Suprapubic skin (tissue), 4 donors: ENCODE measurements at regions not wholly inside any gene's neighbourhood (a gene's known extent, or its start where the extent isn't known, plus 50 kb on each side); places are given as distances from the start of the nearest gene placed in this dataset.

Source experiments
- EP300 ChIP-seq: sonication (generic); formaldehyde crosslinking; IDR thresholded peaks from one replicate; pipeline ENCODE4 v1.6.1; 2017; ENCODE audit warnings: antibody characterized with exemption
- POLR2A ChIP-seq, 2 donors: fragments of 450-650 bp; IDR thresholded peaks; one replicate each; pipeline ENCODE4 v1.6.1; 2017; ENCODE audit warnings: antibody characterized with exemption in 2 of 2, mild to moderate bottlenecking in 2 of 2, moderate library complexity in 2 of 2
- POLR2AphosphoS5 ChIP-seq, 3 donors: sonication (generic); formaldehyde crosslinking; IDR thresholded peaks; one replicate each; pipeline ENCODE4 v1.6.1; 2017; ENCODE audit warnings: antibody characterized with exemption in 3 of 3
- TF ChIP-seq, protein P1 (sequence below), 2 donors: fragments of 200-600 bp in 1 of 2; fragments of 450-650 bp in 1 of 2; sonication (generic) in 1 of 2; IDR thresholded peaks; one replicate each; pipeline ENCODE4 v1.5.1; 2016 to 2019; ENCODE audit warnings: antibody characterized with exemption in 2 of 2, mild to moderate bottlenecking in 1 of 2, moderate library complexity in 1 of 2

DNA sequence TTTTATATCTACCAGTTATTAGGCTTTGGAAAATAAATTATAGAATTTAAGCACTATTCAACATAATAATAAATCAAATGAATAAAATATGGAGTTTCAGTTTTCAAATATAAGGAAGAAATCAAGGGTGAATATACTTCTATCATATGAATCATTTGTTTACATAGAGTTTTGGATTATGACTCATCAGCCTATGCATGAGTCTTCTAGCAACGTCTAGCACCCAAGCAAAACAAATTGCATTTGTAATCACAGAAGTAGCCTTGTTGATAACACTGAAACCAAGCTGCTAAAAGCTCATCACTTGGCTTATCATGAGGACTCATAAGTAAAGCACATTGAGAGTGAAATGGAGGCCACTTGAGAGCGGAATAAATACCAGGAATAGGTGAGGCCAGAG, 434.6 kb downstream of the PCDH11X start:
- TF ChIP-seq, protein P1, sequence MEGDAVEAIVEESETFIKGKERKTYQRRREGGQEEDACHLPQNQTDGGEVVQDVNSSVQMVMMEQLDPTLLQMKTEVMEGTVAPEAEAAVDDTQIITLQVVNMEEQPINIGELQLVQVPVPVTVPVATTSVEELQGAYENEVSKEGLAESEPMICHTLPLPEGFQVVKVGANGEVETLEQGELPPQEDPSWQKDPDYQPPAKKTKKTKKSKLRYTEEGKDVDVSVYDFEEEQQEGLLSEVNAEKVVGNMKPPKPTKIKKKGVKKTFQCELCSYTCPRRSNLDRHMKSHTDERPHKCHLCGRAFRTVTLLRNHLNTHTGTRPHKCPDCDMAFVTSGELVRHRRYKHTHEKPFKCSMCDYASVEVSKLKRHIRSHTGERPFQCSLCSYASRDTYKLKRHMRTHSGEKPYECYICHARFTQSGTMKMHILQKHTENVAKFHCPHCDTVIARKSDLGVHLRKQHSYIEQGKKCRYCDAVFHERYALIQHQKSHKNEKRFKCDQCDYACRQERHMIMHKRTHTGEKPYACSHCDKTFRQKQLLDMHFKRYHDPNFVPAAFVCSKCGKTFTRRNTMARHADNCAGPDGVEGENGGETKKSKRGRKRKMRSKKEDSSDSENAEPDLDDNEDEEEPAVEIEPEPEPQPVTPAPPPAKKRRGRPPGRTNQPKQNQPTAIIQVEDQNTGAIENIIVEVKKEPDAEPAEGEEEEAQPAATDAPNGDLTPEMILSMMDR (IDR thresholded peaks at IDR 0.05), result no peak
- TF ChIP-seq EP300, result no peak
- no peak for TF ChIP-seq POLR2A (IDR thresholded peaks at IDR 0.05)
- TF ChIP-seq POLR2AphosphoS5 (IDR thresholded peaks at IDR 0.05), result no peak
